NCI-H446 treated with DMSO at 0.1 percent for 48 hours (cell line): ENCODE measurements at regions not wholly inside any gene's neighbourhood (a gene's known extent, or its start where the extent isn't known, plus 50 kb on each side); places are given as distances from the start of the nearest gene placed in this dataset.
"Not testable (repeated sequence)": the region's sequence is repeated elsewhere in the genome, so short reads cannot be mapped to it uniquely, and the experiment has no call there.

Experiments used
- DNase-seq: peaks from one replicate; lab custom pipeline; 2025; lab: John Stamatoyannopoulos, UW

DNA sequence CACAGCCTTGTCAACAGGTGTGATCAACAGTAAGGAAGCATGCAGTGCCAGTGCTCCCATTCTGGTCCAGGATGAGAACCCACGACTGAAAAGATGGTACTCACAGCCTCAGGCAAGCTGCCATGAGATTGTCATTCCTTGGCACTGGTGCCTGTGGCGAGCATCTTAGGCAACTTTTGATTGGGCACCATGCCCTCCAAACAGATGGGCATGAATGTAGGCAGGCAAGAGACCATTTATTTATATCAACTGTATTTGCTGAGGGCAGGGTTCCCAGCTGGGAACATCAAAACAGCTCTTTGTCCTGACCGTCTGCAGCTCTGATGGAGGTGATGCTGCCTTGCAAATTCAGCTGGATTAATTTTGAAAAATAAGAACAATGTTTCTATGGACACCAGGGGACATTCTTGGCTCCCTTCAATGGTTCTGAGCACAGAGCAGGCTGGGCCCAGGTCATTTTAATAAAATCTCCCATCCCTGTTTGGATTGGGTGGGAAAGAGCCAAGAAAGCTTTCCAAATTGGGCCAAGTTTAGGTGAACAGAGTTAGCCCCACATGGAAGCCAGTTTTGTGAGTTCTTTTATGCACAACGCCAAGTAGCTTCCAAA lies 522.5 kb downstream of the RMST start:
- peak; percentile 99 for DNase-seq

DNA sequence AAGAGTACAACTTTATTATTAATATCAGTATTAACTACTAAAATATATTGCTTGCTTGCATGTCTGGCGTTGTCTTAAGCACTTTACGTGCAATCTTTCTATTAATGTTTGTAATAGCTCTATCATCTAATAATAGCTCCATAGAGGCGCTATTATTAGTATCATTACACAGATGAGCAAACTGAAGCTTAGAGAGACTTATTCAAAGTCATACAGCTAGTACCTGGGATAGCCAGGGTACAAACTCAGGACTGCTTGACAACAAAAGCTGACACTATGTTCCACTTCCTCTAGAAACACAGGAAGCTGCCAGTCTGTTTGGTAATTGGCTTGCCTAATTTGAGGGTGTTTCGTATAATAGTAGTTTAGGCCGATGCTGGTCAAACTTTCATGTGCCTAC lies 523.2 kb downstream of the RMST start:
- DNase-seq = peak; percentile 2

DNA sequence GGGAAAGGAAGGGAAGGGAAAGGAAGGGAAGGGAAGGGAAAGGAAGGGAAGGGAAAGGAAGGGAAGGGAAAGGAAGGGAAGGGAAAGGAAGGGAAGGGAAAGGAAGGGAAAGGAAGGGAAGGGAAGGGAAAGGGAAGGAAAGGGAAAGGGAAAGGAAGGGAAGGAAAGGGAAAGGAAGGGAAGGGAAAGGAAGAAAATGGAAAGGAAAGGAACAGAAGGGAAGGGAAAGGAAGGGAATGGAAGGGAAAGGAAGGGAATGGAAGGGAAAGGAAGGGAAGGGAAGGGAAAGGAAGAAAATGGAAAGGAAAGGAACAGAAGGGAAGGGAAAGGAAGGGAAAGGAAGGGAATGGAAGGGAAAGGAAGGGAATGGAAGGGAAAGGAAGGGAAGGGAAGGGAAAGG lies 526.0 kb downstream of the RMST start:
- not testable (repeated sequence) for DNase-seq

DNA sequence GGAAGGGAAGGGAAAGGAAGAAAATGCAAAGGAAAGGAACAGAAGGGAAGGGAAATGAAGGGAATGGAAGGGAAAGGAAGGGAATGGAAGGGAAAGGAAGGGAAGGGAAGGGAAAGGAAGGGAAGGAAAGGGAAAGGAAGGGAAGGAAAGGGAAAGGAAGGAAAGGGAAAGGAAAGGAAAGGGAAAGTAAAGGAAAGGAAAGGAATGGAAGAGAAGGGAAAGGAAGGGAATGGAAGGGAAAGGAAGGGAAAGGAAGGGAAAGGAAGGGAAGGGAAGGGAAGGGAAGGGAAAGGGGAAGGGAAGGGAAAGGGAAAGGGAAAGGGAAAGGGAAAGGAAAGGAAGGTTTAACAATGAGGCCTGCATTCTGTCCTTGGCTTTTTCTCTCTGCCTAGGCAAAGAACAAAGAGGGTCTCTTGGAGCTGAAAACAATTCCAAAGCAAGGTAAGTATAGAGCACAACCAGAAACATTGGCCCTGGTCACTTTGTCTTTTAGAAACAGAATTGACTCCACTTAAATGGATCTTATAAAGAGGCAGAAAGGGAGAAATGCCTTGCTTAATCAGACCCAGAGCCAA lies 525.9 kb upstream of the TMPO start:
- no peak for DNase-seq

DNA sequence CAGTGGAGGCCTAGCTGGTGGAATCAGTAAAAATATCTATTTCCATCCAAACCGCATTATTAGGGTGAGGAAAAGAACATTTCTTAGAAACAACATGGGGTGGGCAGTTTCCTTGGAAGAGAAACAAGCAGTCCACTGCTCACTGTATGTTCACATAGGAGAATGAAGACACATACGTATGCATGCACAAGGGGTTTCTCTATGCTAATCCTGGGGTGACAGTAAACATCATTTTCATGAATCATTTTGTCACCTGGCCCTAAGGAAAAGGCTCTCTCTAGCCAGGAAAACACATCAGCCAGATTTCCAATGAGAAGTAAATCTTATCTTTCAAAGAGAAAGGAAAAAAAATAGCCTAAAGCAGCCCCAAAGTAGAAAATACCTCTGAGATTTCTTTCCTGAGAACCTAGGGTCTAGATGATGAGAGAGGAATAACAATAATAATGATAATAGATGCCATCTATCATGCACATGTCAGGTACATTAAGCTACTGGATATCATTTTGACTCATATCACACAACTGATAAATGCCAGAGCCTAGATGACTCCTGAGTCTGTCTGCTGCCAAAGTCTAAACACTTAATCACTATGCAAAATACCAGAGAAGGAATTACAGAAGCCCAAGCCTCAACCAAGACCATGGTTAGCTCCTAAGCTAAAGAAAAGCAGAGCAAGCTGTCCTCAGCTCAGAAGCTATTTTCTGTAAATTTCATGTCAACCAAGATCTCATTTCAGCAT lies 520.5 kb upstream of the TMPO start:
- DNase-seq = no peak

DNA sequence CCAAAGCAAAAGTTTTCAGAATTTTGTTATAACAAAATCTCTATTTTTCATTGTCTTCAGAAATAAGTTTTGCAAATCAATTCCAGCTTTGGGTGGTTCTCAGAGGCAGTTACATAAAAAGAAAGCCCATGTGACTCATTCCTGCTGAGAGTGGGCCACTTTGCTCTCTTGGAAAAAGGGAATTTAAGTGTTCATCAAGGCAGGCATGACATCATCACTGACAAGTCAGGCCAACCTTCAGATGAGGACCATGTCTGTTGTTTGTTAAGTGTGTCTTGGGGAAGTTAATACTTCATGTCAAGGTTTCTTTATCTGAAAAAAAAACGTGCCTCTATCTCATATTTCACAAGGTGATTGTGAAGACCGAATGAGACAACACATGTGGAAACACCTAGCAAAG lies 519.8 kb upstream of the TMPO start:
- no peak for DNase-seq

DNA sequence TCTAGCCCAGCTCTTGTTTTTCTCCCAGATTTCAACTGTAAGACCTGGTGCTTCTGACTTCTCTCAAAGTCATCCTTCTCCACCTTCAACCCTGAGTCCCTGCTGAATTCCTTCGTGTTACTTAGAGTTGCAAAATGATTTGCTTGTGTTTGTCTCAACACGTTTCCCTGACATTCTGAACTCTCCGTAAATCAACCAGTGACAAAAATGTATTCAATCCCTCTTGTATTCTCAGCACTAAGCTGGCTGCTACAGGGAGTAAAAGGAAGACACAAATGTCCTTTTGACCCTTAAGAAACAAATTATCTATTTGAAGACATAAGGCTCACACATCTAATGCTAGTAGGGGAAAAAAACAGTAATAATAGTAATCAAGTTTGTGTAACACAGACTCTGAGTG lies 514.0 kb upstream of the TMPO start:
- no peak for DNase-seq

DNA sequence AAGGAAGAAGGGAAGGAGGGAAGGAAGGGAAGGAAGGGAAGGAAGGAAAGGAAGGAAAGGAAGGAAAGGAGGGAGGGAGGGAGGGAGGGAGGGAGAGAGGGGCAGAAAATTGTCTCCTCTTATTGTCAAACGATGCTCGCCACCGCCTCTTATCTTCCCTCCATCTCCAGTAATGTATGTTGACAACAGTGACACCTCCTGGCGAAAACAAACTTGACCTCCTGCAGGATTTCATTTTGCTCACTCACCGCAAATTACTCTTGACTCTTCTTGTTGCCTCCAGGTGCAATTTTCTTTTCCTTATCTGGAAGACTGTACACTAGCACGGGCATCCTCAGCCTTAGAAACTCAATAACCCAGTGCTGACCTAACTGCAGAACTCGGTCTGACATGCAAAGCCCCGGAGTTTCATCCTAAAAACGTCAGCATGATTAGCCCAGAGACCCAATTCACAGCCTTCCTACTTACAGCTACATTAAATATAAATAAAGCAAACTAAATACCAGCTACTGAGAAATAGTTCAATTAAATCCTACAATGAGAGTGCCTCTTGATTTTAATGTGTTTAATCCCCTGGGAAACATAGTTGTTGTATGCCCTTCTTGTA lies 512.4 kb upstream of the TMPO start:
- DNase-seq = peak; percentile 22

DNA sequence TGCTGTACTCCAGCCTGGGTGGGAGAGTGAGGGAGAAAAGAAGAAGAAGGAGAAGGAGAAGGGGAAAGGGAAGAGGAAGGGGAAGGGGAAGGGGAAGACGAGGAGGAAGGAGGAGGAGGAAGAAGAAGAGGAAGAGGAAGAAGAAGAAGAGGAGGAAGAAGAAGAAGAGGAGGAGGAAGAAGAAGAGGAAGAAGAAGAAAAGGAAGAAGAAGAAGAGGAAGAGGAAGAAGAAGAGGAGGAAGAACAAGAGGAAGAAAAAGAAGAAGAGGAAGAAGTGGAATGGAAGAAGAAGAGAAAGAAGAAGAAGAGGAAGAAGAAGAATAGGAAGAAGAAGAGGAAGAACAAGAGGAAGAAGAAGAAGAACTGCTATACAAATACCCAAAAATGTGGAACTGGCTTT lies 507.4 kb upstream of the TMPO start:
- DNase-seq = no peak

DNA sequence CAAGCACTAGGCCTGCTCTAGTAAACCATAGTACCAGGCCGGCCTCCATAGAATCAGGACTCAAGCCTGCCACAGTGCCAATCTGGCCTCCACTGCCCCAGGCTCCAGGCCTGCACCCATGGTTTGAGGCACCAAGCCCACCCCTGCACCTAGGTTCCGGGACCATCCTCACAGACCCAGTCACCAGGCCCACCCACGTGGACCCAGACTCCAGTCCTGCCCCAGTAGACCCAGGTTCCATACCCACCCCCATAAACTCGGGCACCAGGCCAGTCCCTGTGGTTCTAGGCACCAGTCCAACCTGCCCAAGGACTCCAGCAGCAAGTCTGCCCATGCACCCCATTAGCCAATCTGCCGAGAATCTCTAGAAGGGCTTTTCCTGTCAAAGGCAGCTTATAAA lies 501.8 kb upstream of the TMPO start:
- DNase-seq = no peak

DNA sequence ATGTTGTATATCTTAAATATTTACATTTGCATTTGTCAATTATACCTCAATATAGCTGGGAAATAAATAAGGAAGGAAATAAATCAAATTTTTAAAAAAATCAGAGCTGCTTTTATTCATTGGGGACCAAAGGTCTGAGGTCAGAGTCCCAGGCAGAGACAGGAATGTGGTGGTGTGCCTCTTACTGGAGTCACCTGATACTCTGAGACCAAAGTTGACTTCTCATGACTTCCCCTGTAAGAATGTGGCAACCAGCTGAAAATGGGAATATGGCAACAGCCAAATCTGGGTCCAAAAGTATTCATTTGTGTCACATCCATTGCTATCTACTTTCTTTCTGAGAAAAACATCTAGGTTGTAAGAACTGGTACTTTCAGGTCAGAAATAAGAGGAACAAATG lies 496.6 kb upstream of the TMPO start:
- DNase-seq = no peak

DNA sequence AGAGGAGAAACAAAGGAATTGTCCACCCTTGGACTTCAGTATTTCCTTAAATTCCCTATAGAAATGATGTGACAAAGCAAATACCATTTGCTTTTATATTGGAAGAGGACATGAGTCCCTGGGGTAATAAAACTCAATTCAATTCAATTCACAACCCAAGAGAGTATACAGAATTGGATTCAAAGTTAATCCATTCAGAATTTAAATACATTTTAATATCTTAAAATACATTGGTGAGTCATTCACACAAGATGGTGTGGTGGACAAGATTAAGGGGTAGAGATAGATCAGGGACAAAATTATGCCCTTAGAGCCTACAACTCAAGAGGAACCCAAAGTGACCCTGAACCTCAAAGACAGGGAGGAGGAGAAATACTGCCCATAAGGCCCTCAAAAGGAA lies 495.0 kb upstream of the TMPO start:
- no peak for DNase-seq

DNA sequence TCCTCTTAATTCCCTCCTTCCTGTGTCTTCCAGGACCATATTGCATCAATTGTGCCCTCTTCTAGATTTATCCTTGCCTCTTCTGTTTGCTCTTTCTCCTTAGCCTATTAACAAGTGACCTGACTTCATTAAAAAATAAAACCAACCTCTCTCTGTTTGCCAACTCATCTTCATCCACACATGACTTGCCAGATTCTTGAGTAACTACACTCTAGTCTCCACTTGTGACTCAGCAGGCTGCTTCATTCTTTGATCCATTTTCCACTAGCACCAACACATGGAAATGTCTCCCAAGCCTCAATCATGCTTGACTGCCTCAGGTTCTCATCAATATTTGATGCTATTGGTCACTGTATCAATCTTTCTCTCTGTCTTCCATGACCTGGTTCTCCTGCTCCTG lies 492.4 kb upstream of the TMPO start:
- DNase-seq = no peak

GRCh38 chr12:98037401-98038140 lies 477.8 kb upstream of the TMPO start:
- no peak for DNase-seq

DNA sequence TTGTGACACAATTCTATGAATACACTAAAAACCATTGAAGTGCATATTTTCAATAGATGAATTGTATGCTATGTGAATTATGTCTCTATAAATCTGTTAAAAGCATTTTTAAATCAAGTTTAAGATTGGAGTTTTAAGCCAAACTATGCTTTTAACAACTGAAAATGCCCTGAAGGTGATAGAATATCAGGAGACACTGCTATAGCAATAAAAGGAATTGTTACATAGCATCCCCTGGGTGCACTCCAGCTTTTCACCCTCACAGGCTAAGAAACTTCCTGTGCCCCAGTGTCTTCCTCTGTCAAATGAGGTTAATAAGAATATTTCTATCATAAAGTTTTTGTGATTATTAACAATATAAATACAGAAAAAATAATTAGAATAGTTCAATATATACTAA lies 472.7 kb upstream of the TMPO start:
- no peak for DNase-seq

- DNase-seq = no peak
These were observed 470.0 kb upstream of the TMPO start for GRCh38 chr12:98045395-98045794.

- DNase-seq = peak; percentile 16
These were observed 467.1 kb upstream of the TMPO start for GRCh38 chr12:98048326-98048725.

GRCh38 chr12:98053202-98053601 lies 462.2 kb upstream of the TMPO start:
- DNase-seq = no peak

DNA sequence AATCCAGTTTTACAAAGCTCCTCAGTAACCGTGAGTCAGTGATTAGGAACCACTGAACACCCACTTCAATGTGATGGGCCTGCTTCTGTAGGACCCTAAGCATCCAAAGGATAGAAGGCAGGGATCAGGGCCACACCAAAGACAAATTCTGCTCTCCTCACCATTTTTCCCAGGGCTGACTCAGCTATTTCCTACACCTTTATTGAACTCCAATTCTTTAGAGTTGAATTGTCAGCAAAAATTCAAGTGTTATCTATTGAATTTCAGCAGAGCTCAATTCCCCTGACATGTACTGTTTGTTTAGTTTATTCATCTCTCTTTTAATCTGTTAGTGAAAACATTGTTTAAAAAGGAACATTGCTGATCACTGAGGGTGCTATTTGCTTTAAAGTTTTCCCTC lies 457.7 kb upstream of the TMPO start:
- DNase-seq = no peak

GRCh38 chr12:98058213-98058612 lies 457.2 kb upstream of the TMPO start:
- no peak for DNase-seq

- peak; percentile 79 for DNase-seq
These were observed 456.6 kb upstream of the TMPO start for GRCh38 chr12:98058838-98059237.

DNA sequence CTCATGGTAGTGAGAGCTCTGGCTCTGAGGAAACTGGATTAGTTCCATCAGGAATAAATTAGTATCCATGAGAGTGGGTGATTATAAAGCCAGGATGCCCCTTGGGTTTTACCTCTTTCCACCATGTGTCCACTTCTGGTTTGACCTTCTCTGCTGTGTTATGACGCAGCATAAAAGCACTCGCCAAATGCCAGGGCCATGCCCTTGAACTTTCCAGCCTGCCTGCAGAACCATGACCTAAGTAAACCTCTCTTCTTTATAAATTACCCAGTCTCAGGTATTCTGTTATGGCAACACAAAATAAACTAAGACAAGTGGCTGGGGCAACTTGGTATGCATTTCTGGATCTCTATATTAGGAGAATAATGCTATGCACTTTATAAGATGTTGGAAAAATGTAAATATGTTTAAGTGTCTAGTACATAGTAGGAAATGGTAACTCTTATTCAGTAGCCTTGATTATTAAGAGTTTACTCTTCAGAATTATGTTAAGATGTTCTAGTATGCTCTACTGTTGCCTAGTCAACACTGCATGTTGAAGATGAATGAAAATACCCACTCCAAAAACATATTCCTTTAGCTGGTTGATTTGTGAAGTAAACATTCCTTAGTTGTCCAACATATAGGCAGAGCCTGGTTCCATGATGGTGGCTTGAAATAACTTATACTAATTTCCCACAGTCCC lies 455.6 kb upstream of the TMPO start:
- DNase-seq = no peak
